HEK293T (cell line): ENCODE measurements at regions not wholly inside any gene's neighbourhood (a gene's known extent, or its start where the extent isn't known, plus 50 kb on each side); places are given as distances from the start of the nearest gene placed in this dataset.

Source experiments
- ELF4 ChIP-seq: fragments of 450-650 bp; IDR thresholded peaks from 2 replicates; pipeline ENCODE4 v1.6.1; 2017; ENCODE audit warnings: antibody characterized with exemption
- FOXA1 ChIP-seq: fragments of 450-650 bp; IDR thresholded peaks from 2 replicates; pipeline ENCODE4 v1.6.1; 2016; ENCODE audit warnings: mild to moderate bottlenecking
- FOXM1 ChIP-seq: fragments of 450-650 bp; IDR thresholded peaks from 2 replicates; pipeline ENCODE4 v1.6.1; 2017; ENCODE audit warnings: mild to moderate bottlenecking, borderline replicate concordance
- HDGF ChIP-seq: fragments of 450-650 bp; IDR thresholded peaks from 2 replicates; pipeline ENCODE4 v1.6.1; 2017; ENCODE audit warnings: antibody characterized with exemption, borderline replicate concordance
- SUZ12 ChIP-seq: fragments of 450-650 bp; IDR thresholded peaks from 2 replicates; pipeline ENCODE4 v1.6.1; 2016; ENCODE audit warnings: mild to moderate bottlenecking
- TF ChIP-seq, protein P1 (sequence below): fragments of 450-650 bp; IDR thresholded peaks from 2 replicates; pipeline ENCODE4 v1.6.1; 2016

DNA sequence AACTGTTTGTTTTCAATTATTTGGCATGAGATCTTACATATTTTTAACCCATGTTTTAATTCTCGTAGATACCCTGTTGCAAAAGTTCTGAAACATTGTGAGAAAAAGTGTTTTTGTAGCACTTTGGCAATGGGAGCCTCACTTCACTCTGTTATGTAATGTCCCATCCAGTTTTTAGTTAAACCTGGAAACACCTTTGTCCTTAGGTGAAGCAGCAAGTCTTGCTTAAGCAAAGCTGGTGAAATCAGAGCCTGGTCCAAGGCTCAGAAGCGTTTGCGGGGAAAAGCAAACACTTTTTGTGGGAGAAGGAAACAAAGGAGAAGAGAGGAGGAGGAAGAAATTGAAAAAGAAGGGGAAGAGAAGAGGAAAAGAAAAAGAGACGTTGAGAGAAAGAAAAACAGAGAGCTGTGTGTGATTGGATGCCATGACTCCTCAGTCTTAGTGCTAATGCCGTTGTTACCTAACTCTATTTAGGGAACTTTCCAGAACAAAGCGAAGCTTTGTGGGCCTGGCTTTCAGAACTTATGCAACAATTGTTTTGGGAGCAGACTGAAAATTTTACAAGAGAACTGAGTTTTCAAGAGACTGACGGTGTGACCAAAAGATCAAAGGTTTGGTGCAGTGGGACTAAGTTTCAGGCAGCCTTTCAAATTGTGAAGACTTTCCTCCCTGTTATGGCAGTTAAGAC lies 93.1 kb downstream of the NTMT2 start:
- TF ChIP-seq ELF4 (no peak), HDGF (no peak), FOXM1 (no peak), SUZ12 (no peak), FOXA1 (no peak)
- TF ChIP-seq, protein P1, sequence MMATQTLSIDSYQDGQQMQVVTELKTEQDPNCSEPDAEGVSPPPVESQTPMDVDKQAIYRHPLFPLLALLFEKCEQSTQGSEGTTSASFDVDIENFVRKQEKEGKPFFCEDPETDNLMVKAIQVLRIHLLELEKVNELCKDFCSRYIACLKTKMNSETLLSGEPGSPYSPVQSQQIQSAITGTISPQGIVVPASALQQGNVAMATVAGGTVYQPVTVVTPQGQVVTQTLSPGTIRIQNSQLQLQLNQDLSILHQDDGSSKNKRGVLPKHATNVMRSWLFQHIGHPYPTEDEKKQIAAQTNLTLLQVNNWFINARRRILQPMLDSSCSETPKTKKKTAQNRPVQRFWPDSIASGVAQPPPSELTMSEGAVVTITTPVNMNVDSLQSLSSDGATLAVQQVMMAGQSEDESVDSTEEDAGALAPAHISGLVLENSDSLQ = no peak
